Activated naive CD4-positive, alpha-beta T cell treated with anti-CD3 and anti-CD28 coated beads, Interleukin-2, amount 50 U/mL, for 72 hours (primary cell): ENCODE measurements at regions not wholly inside any gene's neighbourhood (a gene's known extent, or its start where the extent isn't known, plus 50 kb on each side); places are given as distances from the start of the nearest gene placed in this dataset.

Experiments used
- ATAC-seq, 2 donors: fragments of 150-1000 bp; cut with Tn5 transposase; 2 replicates each; pipeline ENCODE4 v1.10.0; 2021; ENCODE audit warnings: mild to moderate bottlenecking in 2 of 2, moderate library complexity in 2 of 2
- DNase-seq, 2 donors: peaks; one replicate each; pipeline ENCODE4 v3.0.0; 2021 to 2022; ENCODE audit warnings: low spot score in 2 of 2
- H3K27ac Mint-ChIP-seq, 2 donors: one replicate each; pipeline ENCODE4 v1.8.0; 2022; ENCODE audit warnings: mild to moderate bottlenecking in 2 of 2, mixed read lengths in 2 of 2
- H3K36me3 Mint-ChIP-seq, 2 donors: one replicate each; pipeline ENCODE4 v1.8.0; 2022; ENCODE audit warnings: mixed read lengths in 2 of 2
- H3K9me3 Mint-ChIP-seq, 2 donors: one replicate each; pipeline ENCODE4 v1.8.0; 2022; ENCODE audit warnings: mixed read lengths in 2 of 2

- Mint-ChIP-seq H3K36me3 (no peaks in the 10 kb centered on the region), H3K27ac (no peak overlapping the region), H3K9me3 (peaks cover 4 to 19% of the 10 kb centered on the region in 2 donors)
- no peak for DNase-seq
- no peak for ATAC-seq
Observed at GRCh38 chr7:68491523-68492358, 1106.5 kb upstream of the AUTS2 start.

- DNase-seq = no peak
- ATAC-seq = no peak
- no peaks in the 10 kb centered on the region for H3K36me3 Mint-ChIP-seq
- H3K9me3 Mint-ChIP-seq = peaks cover 9 to 23% of the 10 kb centered on the region in 2 donors
- no peak overlapping the region for H3K27ac Mint-ChIP-seq
Observed at GRCh38 chr7:68492359-68492690, 1106.0 kb upstream of the AUTS2 start.

- Mint-ChIP-seq H3K9me3 (peaks cover 30 to 35% of the 10 kb centered on the region in 2 donors), H3K36me3 (peaks cover 7 to 16% of the 10 kb centered on the region in 2 donors), H3K27ac (no peak overlapping the region)
- DNase-seq = no peak
- ATAC-seq = no peak
Observed at GRCh38 chr7:68503400-68503799, 1094.9 kb upstream of the AUTS2 start.

DNA sequence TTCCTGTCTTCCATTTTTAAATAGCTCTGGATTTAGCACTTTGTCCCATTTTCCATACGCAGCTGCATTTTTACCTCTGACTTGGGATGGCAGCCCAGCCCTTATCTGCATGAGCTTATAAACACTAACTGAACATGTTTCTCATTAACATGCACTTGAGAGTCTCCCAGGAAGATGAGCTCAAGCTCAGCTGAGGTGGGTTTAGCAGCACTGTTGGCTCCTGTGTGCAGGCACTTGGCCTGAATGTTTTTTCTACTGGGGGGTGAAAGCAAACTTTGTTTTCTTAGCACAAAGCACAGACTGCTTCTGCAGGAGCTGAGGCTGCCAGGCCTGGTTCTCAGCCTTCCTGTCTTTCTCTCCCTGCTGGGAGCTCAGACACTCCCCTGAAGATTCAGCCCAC, 1093.6 kb upstream of the AUTS2 start:
- ATAC-seq = no peak
- no peak for DNase-seq
- Mint-ChIP-seq H3K27ac (no peak overlapping the region), H3K36me3 (peaks cover 15 to 24% of the 10 kb centered on the region in 2 donors), H3K9me3 (peaks cover 40 to 44% of the 10 kb centered on the region in 2 donors)

GRCh38 chr7:68505721-68506120, 1092.6 kb upstream of the AUTS2 start:
- H3K36me3 Mint-ChIP-seq = peaks cover 15 to 24% of the 10 kb centered on the region in 2 donors
- ATAC-seq (no peak), DNase-seq (no peak)
- H3K27ac Mint-ChIP-seq = no peak overlapping the region
- peaks cover 47 to 50% of the 10 kb centered on the region in 2 donors for H3K9me3 Mint-ChIP-seq

DNA sequence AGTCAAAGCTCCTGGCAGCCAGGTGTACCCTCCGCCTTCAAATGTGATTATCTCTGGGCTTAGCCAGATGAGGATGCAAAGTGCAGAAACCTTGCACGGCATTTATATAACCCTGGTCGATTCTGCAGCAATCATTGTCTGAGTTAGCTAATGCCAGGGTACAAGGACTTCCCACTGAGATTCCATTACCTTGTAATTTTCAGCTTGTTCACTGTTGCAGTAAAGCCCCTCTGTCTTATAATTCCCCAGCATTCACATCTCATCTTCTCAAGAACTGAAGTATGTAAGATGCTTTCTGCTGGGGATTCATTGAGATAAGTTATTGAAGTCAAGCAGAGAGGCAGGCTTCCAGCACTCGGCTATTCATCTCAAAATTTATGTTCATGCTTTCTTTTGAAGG, 1090.6 kb upstream of the AUTS2 start:
- H3K9me3 Mint-ChIP-seq = peaks cover 44 to 49% of the 10 kb centered on the region in 2 donors
- no peak overlapping the region for H3K27ac Mint-ChIP-seq
- DNase-seq = no peak
- peaks cover 15 to 28% of the 10 kb centered on the region in 2 donors for H3K36me3 Mint-ChIP-seq
- no peak for ATAC-seq

DNA sequence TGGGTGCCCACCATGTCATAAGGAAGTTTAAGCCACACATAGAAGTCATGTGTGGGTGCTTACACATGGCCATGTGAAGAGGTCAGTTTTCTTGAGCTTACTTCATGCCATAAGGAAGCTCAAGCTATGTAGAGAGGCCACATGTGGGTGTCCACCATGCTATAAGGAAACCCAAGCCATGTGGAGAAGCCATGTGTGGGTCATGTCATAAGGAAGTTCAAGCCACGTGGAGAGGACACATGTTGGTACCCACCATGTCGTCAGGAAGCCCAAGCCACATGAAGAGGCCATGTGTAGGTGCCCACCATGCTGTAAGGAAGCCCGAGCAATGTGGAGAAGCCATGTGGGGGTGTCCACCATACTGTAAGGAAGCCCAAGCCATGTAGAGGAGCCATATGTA, 1089.2 kb upstream of the AUTS2 start:
- Mint-ChIP-seq H3K9me3 (peaks cover 39% of the 10 kb centered on the region in 2 donors), H3K36me3 (peaks cover 15 to 24% of the 10 kb centered on the region in 2 donors), H3K27ac (no peak overlapping the region)
- DNase-seq = no peak
- ATAC-seq = no peak

- no peak overlapping the region for H3K27ac Mint-ChIP-seq
- peaks cover 35 to 36% of the 10 kb centered on the region in 2 donors for H3K9me3 Mint-ChIP-seq
- peaks cover 15 to 21% of the 10 kb centered on the region in 2 donors for H3K36me3 Mint-ChIP-seq
- DNase-seq (no peak), ATAC-seq (no peak)
Observed at GRCh38 chr7:68509603-68510002, 1088.7 kb upstream of the AUTS2 start.

GRCh38 chr7:68511281-68511680, 1087.0 kb upstream of the AUTS2 start:
- DNase-seq (no peak), ATAC-seq (no peak)
- Mint-ChIP-seq H3K36me3 (peaks cover 10 to 15% of the 10 kb centered on the region in 2 donors), H3K9me3 (peaks cover 26 to 35% of the 10 kb centered on the region in 2 donors), H3K27ac (no peak overlapping the region)

DNA sequence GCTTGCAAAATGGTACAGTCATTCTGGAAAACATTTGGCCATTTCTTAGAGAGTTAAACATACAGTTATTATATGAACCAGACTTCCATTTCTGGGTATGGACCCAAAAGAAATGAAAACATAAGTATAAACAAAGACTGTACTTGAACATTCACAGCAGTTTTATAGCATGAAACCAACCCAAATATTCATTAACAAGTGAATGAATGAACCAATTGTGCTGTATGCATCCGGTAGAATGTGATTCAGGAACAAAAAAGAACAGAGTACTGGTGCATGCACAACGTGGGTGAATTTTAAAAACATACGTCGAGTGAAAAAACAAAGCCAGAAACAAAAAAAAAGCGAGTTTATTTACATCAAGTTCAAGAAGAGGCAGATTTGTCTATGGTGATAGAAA, 1085.8 kb upstream of the AUTS2 start:
- Mint-ChIP-seq H3K9me3 (peaks cover 21 to 30% of the 10 kb centered on the region in 2 donors), H3K27ac (no peak overlapping the region), H3K36me3 (peaks cover 10 to 15% of the 10 kb centered on the region in 2 donors)
- DNase-seq = no peak
- ATAC-seq = no peak

DNA sequence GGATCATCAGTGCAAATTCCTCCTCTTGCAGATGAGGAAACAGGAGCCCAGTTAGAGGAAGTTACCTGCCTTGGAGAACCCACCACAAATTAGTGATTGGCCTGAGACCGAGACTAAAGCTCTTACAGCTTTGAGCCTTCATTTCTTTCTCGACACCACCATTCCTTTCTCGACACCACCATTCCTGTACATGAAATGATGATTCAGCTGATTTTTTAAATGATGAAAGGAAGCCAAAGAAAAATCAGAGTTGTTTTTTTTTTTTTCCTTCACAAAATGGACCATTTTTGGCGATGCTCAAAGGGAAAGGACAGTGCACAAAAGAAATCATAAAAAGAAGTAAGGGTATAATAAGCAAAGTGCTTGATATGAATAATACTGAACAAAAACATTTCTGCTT, 1080.2 kb upstream of the AUTS2 start:
- Mint-ChIP-seq H3K9me3 (peaks cover 23 to 26% of the 10 kb centered on the region in 2 donors), H3K36me3 (peaks cover 0 to 8% of the 10 kb centered on the region in 2 donors), H3K27ac (no peak overlapping the region)
- DNase-seq = no peak
- ATAC-seq = no peak

GRCh38 chr7:68524126-68524525, 1074.1 kb upstream of the AUTS2 start:
- no peak overlapping the region for H3K27ac Mint-ChIP-seq
- H3K9me3 Mint-ChIP-seq = peaks cover 27 to 42% of the 10 kb centered on the region in 2 donors
- ATAC-seq (no peak), DNase-seq (no peak)
- peaks cover 5 to 13% of the 10 kb centered on the region in 2 donors for H3K36me3 Mint-ChIP-seq

- Mint-ChIP-seq H3K27ac (no peak overlapping the region), H3K36me3 (peaks cover 8 to 15% of the 10 kb centered on the region in 2 donors), H3K9me3 (peaks cover 27 to 31% of the 10 kb centered on the region in 2 donors)
- no peak for DNase-seq
- no peak for ATAC-seq
Observed at GRCh38 chr7:68529221-68529620, 1069.1 kb upstream of the AUTS2 start.

DNA sequence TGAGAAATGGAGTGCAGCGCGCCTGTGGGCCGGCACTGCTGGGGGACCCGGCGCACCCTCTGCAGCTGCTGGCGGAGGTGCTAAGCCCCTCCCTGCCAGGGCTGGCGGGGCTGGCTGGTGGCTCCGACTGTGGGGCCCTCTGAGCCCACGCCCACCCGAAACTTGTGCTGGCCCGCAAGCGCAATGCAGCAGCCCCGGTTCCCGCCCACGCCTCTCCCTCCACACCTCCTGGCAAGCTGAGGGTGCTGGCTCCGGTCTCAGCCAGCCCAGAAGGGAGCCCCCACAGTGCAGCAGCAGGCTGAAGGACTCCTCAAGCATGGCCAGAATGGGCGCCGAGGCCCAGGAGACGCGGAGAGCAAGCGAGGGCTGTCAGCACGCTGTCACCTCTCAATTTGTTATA, 1063.0 kb upstream of the AUTS2 start:
- no peak for DNase-seq
- peaks cover 10 to 15% of the 10 kb centered on the region in 2 donors for H3K9me3 Mint-ChIP-seq
- no peak overlapping the region for H3K27ac Mint-ChIP-seq

DNA sequence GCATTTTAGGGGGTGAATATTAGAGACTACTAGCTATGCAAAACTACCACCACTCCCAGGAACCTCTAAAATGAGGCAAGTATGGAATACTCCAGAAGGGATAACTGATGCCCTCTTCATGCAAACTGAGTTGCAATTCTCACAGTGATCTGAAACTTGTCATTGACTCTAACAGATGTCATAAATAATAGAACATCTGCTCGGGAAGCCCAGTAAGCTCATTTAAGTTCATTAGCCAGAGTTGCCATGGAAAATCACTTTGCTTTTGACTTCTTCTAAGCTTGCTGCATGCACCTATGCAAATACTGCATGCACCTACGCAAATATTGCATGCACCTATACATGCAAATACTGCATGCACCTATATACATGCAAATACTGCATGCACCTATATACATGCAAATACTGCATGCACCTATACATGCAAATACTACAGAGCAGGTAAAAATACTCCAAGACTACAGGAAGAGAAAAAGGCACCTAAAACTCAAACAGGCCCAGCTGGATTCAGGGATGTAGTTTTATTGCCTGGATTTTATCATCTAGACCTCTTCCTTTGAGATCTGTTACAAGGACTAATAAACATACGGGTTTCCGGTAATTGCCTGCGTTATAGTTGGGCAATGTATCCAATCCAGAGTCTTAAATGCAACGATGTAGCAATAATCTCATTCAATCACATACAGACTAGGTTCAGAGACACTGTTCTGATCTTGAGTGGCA, 1061.1 kb upstream of the AUTS2 start:
- DNase-seq (no peak), ATAC-seq (no peak)
- Mint-ChIP-seq H3K27ac (no peak overlapping the region), H3K9me3 (peaks cover 19 to 20% of the 10 kb centered on the region in 2 donors), H3K36me3 (peaks cover 5 to 9% of the 10 kb centered on the region in 2 donors)

More for the DNA sequence above, 1063.0 kb upstream of the AUTS2 start:
- H3K36me3 Mint-ChIP-seq = peaks cover 5 to 10% of the 10 kb centered on the region in 2 donors
- no peak for ATAC-seq

GRCh38 chr7:68537774-68538071, 1060.6 kb upstream of the AUTS2 start:
- Mint-ChIP-seq H3K27ac (no peak overlapping the region), H3K36me3 (peaks cover 5 to 9% of the 10 kb centered on the region in 2 donors), H3K9me3 (peaks cover 19 to 20% of the 10 kb centered on the region in 2 donors)
- no peak for DNase-seq
- no peak for ATAC-seq

- Mint-ChIP-seq H3K36me3 (peaks cover 0 to 5% of the 10 kb centered on the region in 2 donors), H3K27ac (no peak overlapping the region), H3K9me3 (peaks cover 15 to 17% of the 10 kb centered on the region in 2 donors)
- DNase-seq = no peak
- no peak for ATAC-seq
Observed at GRCh38 chr7:68542831-68543230, 1055.4 kb upstream of the AUTS2 start.
